Thyroid gland (tissue), 4 donors: ENCODE measurements at regions not wholly inside any gene's neighbourhood (a gene's known extent, or its start where the extent isn't known, plus 50 kb on each side); places are given as distances from the start of the nearest gene placed in this dataset.

ENCODE experiments used
- CTCF ChIP-seq, 6 experiments: fragments of 200-600 bp in 3 of 6; fragments of 450-650 bp in 3 of 6; sonication (generic) in 3 of 6; IDR thresholded peaks; one replicate each; pipeline ENCODE4 v1.5.1; 2016 to 2019; ENCODE audit warnings: antibody characterized with exemption in 6 of 6, mild to moderate bottlenecking in 2 of 6, inconsistent platforms in 1 of 6, moderate library complexity in 1 of 6
- POLR2A ChIP-seq, 2 donors: fragments of 450-650 bp; IDR thresholded peaks; one replicate each; pipeline ENCODE4 v1.6.1; 2017; ENCODE audit warnings: antibody characterized with exemption in 2 of 2, mild to moderate bottlenecking in 2 of 2, moderate library complexity in 1 of 2

DNA sequence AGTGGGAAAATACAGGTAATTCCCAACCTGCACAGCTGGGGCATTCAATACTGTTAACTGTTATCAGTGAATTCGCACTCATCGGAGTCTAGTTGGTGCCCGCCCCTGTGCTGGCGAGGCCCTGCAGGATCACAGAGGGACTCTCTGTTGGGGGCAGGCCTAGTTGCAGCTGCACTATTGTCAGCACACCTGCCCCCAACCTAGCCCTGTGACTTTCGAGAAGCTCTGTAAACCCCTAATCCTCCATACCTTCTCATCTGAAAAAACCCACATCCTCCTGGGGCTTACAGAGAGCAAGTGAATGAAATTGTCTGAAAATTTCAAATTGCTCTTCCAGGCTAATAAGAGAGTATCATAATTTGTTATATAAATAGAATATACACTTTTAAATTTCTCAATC is 132.2 kb upstream of the NUDT4 start:
- no peak for TF ChIP-seq CTCF (IDR thresholded peaks at IDR 0.05)
- no peak for TF ChIP-seq POLR2A (IDR thresholded peaks at IDR 0.05)
